Stimulated activated CD4-positive, alpha-beta T cell treated with anti-CD3 and anti-CD28 coated beads, Interleukin-15, amount 100 ng/mL, for 24 hours (primary cell): ENCODE measurements at regions not wholly inside any gene's neighbourhood (a gene's known extent, or its start where the extent isn't known, plus 50 kb on each side); places are given as distances from the start of the nearest gene placed in this dataset.
"Not testable (repeated sequence)": the region's sequence is repeated elsewhere in the genome, so short reads cannot be mapped to it uniquely, and the experiment has no call there.

Source experiments
- DNase-seq: peaks from one replicate; pipeline ENCODE4 v3.0.0-alpha.2; 2020

GRCh38 chr16:25433388-25433787 lies 175.7 kb upstream of the ZKSCAN2 start:
- no peak for DNase-seq

DNA sequence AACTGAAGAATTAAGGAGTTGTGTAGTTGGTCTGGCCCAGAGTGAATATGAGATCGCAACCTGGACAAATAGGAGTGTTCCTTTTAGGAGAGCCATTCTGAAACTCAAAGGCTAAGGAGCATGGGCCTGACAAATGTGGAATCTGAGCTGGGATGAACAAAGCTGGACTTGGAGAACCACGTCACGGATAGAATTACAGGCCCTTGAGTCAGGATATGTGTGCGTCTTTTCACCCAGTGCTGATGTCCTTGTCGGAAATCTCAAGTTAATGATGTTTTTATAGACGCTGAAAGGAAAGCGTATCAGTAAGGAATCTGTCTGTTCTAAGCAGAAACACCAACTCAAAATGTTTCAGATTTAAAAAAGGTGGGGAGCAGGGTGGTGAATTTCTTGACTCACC lies 173.8 kb upstream of the ZKSCAN2 start:
- no peak for DNase-seq

DNA sequence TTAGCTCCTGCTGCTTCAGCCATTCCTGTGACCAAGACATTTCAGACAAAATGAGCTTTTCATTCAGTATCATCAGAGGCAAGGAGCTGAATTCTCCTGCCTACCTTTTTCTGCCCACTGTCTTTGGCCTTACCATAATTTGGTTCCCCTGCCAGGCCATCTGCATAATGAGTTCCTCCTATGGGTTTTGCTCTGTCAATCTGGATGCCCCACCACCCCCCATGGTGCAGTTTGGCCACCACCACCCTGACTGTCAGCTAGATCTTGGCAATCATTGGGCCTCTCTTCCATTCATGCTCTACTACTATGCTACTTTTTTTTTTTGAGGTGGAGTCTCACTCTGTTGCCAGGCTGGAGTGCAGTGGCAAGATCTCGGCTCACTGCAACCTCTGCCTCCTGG lies 169.2 kb upstream of the ZKSCAN2 start:
- no peak for DNase-seq

DNA sequence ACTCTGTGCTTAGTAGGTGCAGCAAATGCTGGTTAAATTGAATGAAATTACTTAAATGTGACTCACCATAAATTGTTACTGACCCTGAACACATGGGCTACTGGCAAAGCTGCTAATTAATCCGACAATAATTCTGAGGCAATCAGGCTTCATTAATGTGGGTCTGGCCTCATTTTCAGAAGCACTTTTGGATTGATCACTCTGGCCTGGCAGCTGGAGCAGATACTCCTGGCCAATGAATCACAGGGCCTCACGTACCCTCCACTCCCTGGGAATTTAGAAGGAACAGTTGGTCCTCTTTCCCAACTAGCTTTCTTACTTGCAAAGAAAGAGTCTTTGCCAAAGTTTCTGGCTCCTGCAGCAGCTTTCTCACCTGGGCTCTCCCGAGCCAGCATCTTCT lies 162.0 kb upstream of the ZKSCAN2 start:
- no peak for DNase-seq

- no peak for DNase-seq
These were observed 161.5 kb upstream of the ZKSCAN2 start for GRCh38 chr16:25419153-25419552.

GRCh38 chr16:25416002-25416401 lies 158.4 kb upstream of the ZKSCAN2 start:
- DNase-seq: no peak

DNA sequence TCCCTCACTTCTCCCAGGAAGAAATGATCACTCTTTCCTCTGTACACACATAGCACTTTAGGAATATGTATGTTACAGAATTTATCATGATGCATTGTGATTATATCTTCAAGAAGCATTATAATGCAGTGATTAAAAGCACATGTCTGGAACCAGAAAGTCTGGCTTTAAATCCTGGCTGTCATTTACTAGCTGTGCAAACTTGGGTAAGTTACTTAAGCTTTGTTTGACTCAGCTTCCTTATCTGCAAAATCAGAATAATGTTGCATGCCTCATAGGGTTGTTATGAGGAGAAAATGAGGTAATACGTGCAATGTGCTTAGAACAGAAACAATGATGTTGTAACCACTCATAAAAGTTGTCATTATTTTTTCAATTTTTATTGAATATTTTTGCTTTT lies 156.3 kb upstream of the ZKSCAN2 start:
- no peak for DNase-seq

- no peak for DNase-seq
These were observed 155.5 kb upstream of the ZKSCAN2 start for GRCh38 chr16:25413133-25413532.

DNA sequence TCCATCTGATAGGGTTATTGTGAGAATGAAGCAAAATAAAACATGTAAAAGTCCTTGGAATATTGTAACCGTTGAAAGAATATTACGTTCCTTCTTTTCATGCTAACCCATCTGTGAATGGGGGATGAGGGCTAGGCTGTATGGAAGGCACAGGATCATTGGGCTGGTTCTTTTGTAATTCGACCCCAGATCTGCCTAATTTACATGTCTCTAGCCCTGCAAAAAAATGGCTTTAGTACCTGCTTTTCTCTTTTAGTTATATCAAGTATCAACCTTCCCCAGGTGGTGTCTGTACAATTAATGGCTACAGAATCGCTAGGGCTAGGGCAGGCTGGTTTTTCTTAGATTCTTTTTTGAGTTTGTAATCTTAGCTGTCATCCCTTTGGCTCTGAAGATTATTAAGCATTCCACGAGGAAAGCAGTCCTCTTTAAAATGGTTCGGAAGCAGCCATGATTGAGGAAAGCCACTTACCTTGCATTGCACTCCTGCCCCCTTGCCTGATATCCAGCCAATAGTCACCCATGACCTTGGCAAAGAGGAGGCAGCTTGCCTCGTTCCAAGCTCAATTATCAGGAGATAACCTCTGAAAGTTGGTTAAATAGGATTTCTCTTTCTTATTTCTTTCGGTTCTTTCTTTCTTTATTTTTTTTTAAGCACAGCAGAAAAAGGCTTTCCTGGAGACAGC lies 153.9 kb upstream of the ZKSCAN2 start:
- no peak for DNase-seq

DNA sequence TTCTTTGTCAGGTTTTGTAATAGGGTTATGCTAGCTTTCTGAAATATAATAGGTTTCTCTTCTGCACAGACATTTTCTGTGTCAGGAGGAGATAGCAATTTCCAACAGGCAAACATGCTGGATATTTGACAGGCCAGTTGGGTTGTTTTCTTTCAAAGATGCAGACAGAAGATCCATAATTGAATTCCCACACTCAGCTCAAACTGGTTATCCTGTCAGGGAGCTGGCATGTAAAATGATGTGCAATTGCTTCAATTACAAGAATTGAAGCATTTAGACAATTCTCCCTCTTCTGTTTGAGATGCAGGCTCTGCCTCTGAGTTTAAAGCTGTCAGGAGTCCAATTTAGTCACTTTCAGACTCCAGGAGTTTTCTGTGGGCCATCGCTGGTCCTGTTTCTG lies 146.2 kb upstream of the ZKSCAN2 start:
- DNase-seq: no peak

DNA sequence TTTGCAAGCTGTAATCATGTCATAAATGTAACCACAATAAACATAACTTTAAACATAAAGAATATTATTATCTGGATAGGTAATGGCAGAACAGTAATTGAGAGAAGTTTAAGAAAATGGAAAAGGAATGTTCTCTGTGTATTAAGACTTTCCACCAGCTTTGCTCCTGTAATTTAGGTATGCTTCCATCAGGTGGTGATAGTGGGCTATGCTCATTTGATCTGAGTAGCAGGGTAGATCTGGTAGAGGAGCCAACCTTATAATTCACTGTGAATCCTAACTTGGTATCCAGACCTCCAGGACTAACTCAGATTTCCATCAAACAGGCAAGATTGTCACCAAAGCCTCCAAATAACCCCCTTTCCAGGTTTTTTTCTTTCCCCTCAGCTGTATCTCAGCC lies 137.9 kb upstream of the ZKSCAN2 start:
- no peak for DNase-seq

- DNase-seq: peak; percentile 5
These were observed 133.1 kb upstream of the ZKSCAN2 start for GRCh38 chr16:25390761-25391160.

- no peak for DNase-seq
These were observed 116.9 kb upstream of the ZKSCAN2 start for GRCh38 chr16:25374556-25374955.

- no peak for DNase-seq
These were observed 115.1 kb upstream of the ZKSCAN2 start for GRCh38 chr16:25372716-25373115.

DNA sequence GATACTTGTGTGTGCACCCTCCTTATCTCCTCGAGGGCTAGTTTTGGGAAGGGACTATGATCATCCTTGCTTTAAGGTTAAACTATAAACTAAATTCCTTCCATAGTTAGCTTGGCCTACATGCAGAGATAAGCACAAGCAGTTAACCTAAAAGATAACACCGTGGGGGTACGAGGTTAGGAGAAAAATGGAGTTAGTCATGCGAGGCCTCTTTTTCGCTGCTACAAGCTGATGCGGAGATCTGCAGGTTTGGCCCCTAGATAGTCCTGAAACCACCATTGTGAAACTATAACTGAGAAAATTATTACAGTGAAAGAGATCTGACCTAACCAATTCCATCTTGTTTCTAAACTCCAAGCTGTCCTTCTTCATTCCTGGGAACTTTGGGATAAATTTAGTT lies 113.7 kb upstream of the ZKSCAN2 start:
- no peak for DNase-seq

GRCh38 chr16:25370541-25370940 lies 112.9 kb upstream of the ZKSCAN2 start:
- DNase-seq: no peak

- no peak for DNase-seq
These were observed 110.3 kb upstream of the ZKSCAN2 start for GRCh38 chr16:25367773-25368524.

GRCh38 chr16:25366078-25366477 lies 108.4 kb upstream of the ZKSCAN2 start:
- no peak for DNase-seq

GRCh38 chr16:25359516-25359915 lies 101.9 kb upstream of the ZKSCAN2 start:
- DNase-seq: not testable (repeated sequence)

DNA sequence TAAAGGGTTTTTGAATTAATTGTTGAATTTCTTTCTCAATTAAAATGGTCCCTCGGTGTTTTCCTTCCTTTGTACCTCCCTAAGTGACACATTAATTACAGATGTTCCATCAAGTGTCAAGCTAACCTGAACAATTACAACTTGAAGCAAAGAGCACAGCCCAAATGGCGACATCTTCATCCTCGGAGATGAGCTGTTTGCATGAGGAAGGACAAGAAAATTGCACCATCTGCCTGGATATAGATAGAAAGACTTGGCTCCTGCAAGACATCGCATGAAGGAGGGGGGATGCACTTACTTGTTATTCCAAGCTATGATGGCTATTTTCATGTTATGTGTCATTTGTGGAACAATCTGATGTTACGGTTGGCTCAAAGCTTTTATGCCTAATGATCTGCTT lies 86.4 kb upstream of the ZKSCAN2 start:
- no peak for DNase-seq

DNA sequence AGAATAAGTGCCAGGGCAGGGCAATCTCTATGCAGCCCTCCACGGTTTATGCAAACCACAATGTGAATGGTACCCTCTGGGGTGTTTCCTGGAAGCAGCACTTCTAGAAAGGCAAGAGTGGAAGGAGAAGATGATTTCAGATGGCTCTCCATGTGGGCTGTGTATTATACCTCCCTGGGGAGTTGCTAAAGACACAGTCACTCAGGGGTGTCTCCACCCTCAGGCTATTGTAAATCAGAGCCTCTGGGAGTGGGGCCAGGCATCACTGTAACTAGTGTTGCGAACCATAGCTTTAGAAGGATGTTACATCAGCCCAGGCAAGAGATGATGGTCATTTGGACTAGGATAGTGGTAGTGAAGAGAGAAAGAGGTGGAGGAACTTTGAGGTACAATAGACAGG lies 83.3 kb upstream of the ZKSCAN2 start:
- DNase-seq: no peak

- DNase-seq: no peak
These were observed 60.2 kb upstream of the ZKSCAN2 start for GRCh38 chr16:25317732-25318316.

- no peak for DNase-seq
These were observed 54.3 kb upstream of the ZKSCAN2 start for GRCh38 chr16:25311950-25312349.

- DNase-seq: no peak
These were observed 53.4 kb upstream of the ZKSCAN2 start for GRCh38 chr16:25311039-25311438.
